ENCODE measurements at regions not wholly inside any gene's neighbourhood (a gene's known extent, or its start where the extent isn't known, plus 50 kb on each side); places are given as distances from the start of the nearest gene placed in this dataset.

DNA sequence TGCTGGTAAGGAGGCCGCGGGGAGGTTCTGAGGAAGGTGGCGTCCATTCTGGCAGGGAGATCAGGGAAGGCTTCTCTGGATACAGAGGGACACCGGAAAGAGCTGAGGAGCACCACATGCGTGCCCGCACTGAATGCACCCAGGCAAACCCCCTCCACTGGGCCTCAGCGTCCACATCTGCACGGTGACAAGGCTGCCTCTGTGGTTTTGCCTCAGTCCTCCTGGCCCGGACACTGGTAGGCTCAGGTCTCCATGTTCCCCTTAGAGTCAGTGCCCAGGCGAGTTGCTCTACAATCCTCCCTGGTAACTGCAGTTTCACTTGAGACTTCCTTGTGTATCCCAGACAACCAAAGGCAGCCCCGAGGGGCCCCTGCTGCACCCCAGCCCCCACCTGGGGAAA, 173.3 kb downstream of the MELK start:
- no peak for DNase-seq
- TF ChIP-seq, protein P1, sequence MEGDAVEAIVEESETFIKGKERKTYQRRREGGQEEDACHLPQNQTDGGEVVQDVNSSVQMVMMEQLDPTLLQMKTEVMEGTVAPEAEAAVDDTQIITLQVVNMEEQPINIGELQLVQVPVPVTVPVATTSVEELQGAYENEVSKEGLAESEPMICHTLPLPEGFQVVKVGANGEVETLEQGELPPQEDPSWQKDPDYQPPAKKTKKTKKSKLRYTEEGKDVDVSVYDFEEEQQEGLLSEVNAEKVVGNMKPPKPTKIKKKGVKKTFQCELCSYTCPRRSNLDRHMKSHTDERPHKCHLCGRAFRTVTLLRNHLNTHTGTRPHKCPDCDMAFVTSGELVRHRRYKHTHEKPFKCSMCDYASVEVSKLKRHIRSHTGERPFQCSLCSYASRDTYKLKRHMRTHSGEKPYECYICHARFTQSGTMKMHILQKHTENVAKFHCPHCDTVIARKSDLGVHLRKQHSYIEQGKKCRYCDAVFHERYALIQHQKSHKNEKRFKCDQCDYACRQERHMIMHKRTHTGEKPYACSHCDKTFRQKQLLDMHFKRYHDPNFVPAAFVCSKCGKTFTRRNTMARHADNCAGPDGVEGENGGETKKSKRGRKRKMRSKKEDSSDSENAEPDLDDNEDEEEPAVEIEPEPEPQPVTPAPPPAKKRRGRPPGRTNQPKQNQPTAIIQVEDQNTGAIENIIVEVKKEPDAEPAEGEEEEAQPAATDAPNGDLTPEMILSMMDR (IDR thresholded peaks at IDR 0.05; ENCODE audit: low read depth, low read length): no peak

DNA sequence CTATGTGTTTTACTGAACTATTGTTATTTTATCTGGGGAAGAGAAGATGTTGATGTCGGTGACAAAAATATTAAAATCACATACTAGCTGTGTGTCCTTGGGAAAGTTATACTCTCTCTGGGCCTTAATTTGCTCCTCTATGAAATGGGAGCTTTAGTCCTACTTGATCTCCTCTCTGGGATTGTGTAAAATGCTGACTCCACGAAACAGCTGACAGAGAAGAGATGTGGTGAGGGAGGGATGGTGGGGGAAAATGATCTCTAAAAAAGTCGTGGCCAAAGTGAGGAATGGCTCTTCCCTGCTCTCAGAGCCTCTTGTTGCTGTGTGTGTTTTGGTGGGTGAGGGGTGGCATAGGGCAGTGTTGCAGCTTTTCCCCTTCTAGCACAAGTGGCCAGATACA, 173.7 kb downstream of the MELK start:
- Histone ChIP-seq H3K36me3 (no peaks in the 10 kb centered on the region), H3K4me3 (ENCODE audit: low read depth, low read length) (no peak overlapping the region), H3K27me3 (ENCODE audit: insufficient read depth, low read depth, severe bottlenecking) (no peaks in the 10 kb centered on the region), H3K27ac (no peak overlapping the region), H3K9me3 (ENCODE audit: severe bottlenecking) (no peaks in the 10 kb centered on the region)
- TF ChIP-seq, protein P1 (IDR thresholded peaks at IDR 0.05; ENCODE audit: low read depth, low read length): no peak
- no peak for DNase-seq

More for the DNA sequence above, 173.3 kb downstream of the MELK start:
- H3K9me3 ChIP-seq (ENCODE audit: severe bottlenecking): no peaks in the 10 kb centered on the region
- H3K27ac ChIP-seq: no peak overlapping the region
- H3K27me3 ChIP-seq (ENCODE audit: insufficient read depth, low read depth, severe bottlenecking): no peaks in the 10 kb centered on the region
- no peak overlapping the region for H3K4me3 ChIP-seq (ENCODE audit: low read depth, low read length)
- H3K36me3 ChIP-seq: no peaks in the 10 kb centered on the region

DNA sequence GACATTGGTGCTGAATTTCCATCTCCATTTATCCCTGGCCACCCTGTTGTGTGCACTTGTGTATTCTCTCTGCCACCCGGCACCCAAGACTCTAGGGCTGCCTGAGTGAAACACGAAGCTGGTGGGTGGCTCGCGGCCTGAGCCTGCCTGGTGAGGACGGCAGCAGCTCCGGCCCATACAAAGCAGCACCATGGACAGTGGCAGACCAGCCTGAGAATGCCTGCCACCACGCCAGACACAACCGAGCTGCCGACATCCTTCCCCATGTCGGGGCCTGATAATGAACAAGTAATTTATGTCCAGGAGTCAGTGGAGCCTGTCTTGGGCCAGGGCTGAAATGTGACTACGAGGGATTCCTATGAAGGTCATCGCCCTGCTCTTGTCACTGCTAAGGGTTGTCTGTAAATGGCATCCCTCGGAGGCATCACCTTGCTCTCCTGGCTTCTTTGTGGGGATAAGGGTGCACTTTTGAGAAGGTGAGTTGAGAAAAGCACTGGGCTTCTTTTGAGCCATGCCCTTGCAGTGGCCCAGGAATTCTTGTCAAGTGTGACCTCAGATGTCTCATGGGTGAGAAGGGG, 175.7 kb downstream of the MELK start:
- no peak for DNase-seq
- H3K36me3 ChIP-seq: no peaks in the 10 kb centered on the region
- H3K9me3 ChIP-seq (ENCODE audit: severe bottlenecking): no peaks in the 10 kb centered on the region
- TF ChIP-seq, protein P1 (IDR thresholded peaks at IDR 0.05; ENCODE audit: low read depth, low read length): no peak
- H3K4me3 ChIP-seq (ENCODE audit: low read depth, low read length): no peak overlapping the region
- no peak overlapping the region for H3K27ac ChIP-seq
- H3K27me3 ChIP-seq (ENCODE audit: insufficient read depth, low read depth, severe bottlenecking): no peaks in the 10 kb centered on the region

DNA sequence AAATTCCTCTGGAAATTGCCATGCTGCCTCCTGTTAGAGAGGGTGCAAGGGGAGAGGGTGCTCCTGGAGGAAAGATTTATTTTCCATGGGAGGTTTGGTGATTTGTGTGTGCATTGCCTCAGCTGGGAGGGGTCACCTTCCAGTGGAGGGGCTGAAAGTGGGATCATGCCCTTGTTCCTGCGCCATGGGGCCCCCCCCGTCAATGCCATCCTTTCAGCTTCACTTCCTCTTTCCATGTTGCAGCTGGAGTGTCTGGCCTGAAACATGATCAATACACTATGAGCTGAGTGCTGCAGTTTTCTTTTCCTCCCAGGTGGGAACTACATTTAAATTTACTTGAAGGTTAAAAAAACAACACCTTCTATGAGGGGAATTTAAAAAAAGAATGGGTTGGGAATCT, 176.8 kb downstream of the MELK start:
- Histone ChIP-seq H3K36me3 (no peaks in the 10 kb centered on the region), H3K27me3 (ENCODE audit: insufficient read depth, low read depth, severe bottlenecking) (no peaks in the 10 kb centered on the region), H3K9me3 (ENCODE audit: severe bottlenecking) (no peaks in the 10 kb centered on the region), H3K27ac (no peak overlapping the region), H3K4me3 (ENCODE audit: low read depth, low read length) (no peak overlapping the region)
- no peak for DNase-seq
- TF ChIP-seq, protein P1 (IDR thresholded peaks at IDR 0.05; ENCODE audit: low read depth, low read length): no peak

DNA sequence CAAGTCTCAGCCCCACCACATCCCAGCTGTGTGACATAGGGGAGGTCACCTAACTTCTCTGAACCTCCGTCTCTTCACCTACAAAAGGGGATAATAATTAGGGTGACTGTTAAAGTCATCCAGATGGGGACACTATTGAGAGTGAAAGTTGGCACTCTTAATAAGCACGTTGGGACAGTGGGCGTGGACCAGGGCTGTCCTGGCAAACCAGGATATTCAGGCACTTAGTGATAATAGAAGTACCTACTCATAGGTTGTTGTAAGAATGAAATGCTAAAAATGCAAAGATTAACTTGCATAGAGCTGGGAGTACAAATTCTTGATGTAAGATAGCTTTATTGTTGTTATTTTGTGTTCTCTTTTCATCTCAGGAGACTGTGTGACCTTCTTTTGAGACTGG, 177.9 kb downstream of the MELK start:
- TF ChIP-seq, protein P1 (IDR thresholded peaks at IDR 0.05; ENCODE audit: low read depth, low read length): no peak
- Histone ChIP-seq H3K36me3 (no peaks in the 10 kb centered on the region), H3K4me3 (ENCODE audit: low read depth, low read length) (no peak overlapping the region), H3K9me3 (ENCODE audit: severe bottlenecking) (no peaks in the 10 kb centered on the region), H3K27me3 (ENCODE audit: insufficient read depth, low read depth, severe bottlenecking) (no peaks in the 10 kb centered on the region), H3K27ac (no peak overlapping the region)
- DNase-seq: no peak

DNA sequence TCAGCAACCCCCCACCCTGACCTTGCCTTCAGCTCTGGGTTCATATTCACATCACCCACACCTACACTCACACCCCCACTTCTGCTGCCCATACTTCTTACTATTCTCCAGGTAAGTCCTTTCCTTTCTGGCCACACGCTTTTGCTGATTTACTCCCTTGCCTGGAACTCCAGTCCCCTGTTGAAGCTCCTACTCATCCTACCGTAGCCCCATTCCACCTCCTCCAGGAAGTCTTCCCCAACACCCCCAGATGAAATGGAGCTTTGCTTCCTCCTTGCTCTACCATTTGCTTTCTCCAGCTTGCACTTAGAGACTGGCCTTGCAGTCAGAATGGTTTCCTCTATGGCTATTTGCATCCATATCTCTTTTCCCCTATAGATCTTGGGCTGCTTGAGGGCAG, 182.3 kb downstream of the MELK start:
- no peak overlapping the region for H3K27ac ChIP-seq
- H3K4me3 ChIP-seq (ENCODE audit: low read depth, low read length): no peak overlapping the region
- TF ChIP-seq, protein P1 (IDR thresholded peaks at IDR 0.05; ENCODE audit: low read depth, low read length): no peak
- no peak for DNase-seq
- no peaks in the 10 kb centered on the region for H3K36me3 ChIP-seq
- H3K9me3 ChIP-seq (ENCODE audit: severe bottlenecking): no peaks in the 10 kb centered on the region
- H3K27me3 ChIP-seq (ENCODE audit: insufficient read depth, low read depth, severe bottlenecking): no peaks in the 10 kb centered on the region
